ACHN (cell line): ENCODE measurements at regions not wholly inside any gene's neighbourhood (a gene's known extent, or its start where the extent isn't known, plus 50 kb on each side); places are given as distances from the start of the nearest gene placed in this dataset.

Experiments used
- DNase-seq: peaks from one replicate; pipeline ENCODE4 v3.0.0-alpha.2; 2015
- in situ Hi-C: cut with HindIII; loops from 2 replicates; pipeline ENCODE4 v1.10.0; 2017; ENCODE audit warnings: low sequenced_read_pairs, low pct_ligation_motif_present, low pct_unique_long_range_greater_than_20kb

DNA sequence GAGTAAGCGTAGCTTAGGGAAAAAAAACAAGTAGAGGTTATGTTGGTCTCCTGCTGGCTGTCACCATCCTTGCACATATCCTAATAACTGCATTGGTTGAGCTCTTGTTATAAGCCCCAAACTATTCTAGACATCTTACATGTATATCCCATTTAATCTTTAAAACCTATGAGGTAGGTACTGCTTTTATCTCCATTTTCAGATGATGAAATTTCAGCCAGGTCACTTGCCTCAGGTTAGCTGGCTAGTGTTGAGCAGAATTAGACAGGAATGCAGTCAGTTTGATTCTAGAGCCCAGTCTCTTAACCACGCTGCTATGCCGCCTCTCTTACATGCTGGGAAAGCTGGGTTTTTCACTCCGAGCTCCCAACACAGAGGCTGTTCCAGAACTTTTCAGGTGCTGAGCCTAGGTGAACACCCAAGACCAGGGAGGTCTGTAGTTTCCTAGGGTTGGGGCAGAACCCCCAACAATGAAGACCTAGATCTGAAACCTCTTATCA lies 269.9 kb upstream of the RGS6 start:
- in situ Hi-C loops: no loop called here
- no peak for DNase-seq

DNA sequence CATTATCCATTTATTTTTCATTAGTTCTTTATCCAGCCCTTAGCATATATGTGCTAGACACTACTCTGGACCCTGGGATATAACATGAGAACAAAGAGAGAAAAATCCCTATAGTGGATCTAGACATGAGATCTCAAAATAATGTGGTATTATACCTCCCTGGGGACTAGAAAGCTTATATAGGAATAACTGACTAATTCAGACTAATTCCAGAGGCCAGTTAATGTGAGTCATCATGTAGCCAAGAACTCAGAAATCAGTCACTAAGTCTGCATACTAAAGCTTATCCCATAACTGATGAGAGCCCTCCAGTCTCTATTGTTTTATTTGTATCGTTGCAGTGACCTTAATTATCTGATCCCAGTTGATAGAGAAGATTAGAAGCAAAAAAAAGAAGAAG lies 267.1 kb upstream of the RGS6 start:
- in situ Hi-C loops: no loop called here
- DNase-seq: peak; percentile 40

DNA sequence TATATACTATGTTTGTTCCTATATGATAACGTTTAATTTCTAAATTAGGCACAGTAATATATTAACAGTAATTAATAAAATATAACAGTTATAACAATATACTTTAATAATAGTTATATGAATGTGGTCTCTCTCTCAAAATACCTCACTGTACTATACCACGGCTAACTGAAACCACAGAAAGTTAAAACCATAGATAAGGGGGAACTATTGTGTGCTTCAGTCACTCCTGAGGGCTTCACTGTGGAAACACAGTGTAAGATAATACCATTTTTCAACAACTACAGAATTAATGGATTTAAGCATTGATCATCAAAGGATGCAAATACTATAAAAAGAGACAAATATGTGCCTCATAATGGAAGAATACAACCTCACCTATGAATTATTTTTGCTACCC lies 266.4 kb upstream of the RGS6 start:
- DNase-seq: no peak
- in situ Hi-C loops: no loop called here

DNA sequence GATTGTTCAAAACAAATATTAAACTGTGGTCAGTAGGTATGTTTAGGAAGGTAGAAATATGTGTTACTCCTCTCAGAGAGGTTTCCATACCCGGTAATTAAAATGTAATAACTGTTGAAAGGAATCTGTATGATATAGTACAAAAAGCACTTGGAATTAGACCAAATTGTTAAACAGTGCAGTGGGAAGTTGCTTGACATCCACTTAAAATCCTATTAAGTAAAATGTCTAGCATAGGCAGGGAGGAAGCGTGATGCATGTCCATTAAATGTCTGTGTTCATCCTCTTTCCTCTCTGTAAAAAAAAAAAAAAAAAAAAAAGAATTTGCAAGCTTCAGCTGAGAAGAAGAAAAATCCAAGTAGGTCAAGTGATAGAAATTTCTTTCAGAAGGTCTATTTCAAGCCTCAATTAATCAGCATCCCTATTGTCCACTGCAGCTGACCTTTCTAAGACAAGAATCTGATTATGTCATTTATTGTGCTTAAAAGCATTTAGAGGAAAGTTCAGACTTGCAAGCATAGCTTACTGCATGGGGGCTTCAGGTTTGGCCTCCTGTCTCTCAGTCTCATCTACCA lies 265.6 kb upstream of the RGS6 start:
- in situ Hi-C loops: no loop called here
- DNase-seq: no peak

DNA sequence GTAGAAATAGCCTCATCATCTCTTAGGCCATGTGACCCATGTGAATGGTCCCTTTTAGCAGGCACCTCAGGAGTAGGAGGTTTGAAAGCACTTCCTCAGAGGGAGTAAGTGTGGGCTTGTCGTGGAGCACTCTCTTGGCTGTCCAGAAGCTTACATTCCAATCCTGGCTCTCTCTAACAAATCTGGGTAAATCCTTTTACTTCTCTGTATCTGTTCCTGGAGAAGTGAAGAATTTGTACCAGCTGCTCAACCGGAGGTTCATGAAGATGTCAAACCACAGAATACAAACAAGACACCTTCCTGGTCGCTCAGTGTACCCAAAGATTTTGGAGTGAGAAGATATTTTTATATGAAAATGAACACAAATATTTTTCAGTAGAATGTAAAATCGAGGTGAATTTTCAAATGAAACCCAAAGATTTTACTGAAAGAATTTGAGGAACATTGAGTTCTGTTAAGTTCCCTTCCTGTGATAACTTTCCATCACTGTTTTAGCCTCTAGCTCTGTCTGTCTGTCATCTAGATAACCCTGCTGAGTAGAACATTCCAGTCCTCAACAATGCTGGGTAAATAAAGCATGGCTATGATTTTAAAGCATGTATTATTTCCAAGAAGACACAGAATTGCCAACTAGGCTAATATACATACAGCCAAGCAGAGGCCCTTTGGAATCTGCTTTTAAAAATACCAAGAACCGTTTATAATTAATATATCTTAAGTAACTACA lies 263.9 kb upstream of the RGS6 start:
- in situ Hi-C loops: no loop called here
- no peak for DNase-seq

DNA sequence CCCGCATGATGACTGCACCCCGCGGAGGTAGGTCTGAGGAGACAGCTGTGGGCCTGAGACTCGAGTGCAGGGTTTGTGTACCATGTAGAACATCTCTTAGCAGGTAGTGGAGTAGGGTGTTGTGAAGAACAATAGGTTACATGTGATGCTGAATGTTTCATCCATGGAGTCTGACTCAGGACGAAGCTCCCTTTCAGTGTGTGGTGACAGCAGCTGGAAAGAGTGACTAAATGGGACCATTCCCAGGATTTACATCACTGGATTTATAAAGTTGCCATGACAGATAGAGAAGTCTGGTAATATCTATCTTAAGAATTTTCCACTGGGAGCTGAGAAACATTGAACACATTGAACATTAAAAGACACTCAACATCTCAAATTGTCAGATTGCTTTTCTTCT lies 259.6 kb upstream of the RGS6 start:
- no peak for DNase-seq
- in situ Hi-C loops: no loop called here

DNA sequence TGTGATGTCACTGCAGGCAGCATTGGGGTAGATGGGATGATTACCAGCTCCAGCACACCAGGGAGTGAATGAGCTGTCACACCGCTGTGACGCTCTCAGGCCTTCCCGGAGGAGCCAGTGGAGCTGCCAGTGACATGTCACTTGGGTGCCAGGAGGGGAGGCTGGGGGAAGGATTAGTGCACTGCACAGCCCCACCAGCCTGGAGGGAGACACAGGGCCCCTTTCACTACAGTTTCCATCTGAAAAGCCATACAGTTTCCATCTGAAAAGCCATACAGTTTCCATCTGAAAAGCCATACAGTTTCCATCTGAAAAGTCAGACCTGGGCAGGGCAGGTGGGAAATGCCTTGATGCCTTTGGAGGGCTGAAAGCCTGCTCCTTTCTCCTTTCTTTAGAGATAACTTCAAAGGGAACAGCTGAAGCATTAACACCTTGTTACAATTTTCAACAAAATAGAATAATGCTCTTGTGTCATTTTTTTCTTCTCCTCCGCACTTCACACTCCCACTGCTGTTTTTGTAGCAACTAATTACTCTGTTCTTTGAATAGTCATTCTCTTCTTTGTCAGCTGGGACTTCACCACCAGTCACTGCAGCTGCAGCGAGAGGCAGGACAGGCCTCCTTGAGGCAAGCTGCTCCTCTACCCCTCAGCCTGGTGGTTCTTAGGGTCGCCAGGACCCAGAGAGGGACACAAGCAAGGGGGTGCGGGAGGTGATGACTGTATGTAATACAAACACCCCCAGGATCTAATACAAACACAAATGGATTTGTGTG lies 256.9 kb upstream of the RGS6 start:
- in situ Hi-C loops: no loop called here

DNA sequence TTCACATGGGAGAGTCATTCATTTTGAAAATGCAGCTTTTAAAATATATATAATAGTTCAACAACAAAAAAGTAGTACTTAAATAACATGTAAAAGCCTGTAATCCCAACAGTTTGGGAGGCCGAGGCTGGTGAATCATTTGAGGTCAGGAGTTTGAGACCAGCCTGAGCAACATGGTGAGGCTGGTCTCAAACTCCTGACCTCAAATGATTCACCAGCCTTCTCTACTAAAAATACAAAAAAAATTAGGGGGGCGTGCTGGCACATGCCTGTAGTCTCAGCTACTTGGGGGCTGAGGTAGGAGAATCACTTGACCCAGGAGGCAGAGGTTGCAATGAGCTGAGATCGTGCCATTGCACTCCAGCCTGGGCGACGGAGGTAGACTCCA lies 256.3 kb upstream of the RGS6 start:
- no peak for DNase-seq
- in situ Hi-C loops: no loop called here

More for the DNA sequence above, 256.9 kb upstream of the RGS6 start:
- DNase-seq: no peak

DNA sequence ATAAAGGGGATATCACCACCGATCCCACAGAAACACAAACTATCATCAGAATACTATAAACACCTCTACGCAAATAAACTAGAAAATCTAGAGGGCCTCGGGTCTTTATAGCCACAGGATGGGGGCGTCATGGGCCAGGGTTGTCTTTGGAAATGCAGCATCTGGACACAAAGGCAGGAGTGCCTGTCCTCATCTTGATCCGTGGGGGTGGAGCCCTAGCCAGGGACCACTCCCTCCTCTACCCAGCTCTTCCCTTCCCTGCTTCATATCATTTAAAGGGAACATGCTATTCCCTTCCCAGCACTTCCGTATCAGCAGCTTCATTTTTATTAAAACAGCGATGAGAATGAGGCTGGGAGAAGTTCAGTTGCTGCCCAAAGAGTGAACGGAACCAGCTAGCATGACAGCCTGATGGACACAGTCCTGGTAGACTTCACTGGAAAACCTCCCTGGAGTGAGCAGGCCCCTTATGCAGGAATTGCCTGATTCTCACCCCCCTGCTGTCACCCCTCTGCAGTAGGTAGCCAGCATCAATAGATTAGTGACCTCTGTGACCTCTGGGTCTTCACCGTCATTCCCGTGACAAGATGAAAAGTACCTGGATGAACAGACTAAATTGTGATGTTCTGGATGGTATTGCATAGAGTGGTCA lies 251.4 kb upstream of the RGS6 start:
- no peak for DNase-seq
- in situ Hi-C loops: no loop called here

DNA sequence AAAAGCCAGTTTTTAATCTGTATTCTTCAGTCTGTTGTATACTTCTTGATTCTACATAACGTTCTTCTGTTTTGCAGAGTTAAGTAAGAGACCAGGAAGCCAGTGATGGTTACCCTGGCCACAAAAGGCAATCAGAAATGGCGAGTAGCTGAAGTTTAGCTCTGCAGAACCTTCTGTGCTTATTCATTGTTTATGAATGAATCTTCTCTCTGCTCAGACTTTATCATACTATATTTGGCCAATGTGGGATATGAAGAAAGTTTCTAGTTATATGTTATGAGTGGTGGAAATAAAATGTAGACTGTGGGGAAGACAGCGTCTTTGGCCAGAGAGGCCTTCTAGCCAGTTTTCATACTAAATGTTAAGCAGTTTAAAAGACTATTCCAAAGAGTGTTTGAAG lies 249.9 kb upstream of the RGS6 start:
- in situ Hi-C loops: no loop called here
- no peak for DNase-seq

DNA sequence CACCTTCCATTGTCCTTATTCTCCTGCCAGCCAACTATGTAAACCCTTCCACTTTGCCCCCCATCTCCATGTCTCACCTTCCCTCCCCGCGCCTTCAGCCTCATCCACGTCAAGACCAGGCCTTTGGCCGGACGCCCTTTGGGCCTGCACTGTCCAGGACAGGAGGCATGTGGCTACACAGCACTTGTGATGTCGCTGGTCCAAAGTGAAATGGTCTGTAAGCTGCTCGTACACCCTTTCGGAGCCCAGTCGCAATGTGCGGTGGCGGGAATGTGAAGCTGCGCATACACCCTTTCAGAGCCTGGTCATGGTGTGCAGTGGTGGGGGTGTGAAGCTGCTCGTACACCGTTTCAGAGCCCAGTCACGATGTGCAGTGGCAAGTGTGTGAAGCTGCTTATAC lies 247.9 kb upstream of the RGS6 start:
- in situ Hi-C loops: no loop called here
- DNase-seq: no peak

DNA sequence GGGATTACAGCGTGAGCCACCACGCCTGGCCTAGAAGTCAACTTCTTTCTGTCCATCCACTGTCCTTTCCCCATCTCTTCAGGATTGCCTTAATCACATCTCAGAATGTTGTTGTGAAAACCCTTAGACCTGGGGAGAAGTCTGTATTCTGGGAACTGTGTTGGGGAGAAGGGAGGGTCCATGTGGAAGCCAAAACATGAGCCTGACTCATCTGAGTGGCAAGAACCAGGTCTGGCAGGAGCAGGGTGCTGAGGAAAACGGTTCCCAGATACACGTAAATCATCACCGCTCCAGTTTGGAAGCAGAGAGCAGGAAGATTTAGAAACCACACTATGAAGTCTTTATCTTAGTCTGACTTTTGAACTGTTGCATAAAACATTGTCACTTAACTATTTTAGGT lies 245.6 kb upstream of the RGS6 start:
- in situ Hi-C loops: no loop called here
- no peak for DNase-seq

DNA sequence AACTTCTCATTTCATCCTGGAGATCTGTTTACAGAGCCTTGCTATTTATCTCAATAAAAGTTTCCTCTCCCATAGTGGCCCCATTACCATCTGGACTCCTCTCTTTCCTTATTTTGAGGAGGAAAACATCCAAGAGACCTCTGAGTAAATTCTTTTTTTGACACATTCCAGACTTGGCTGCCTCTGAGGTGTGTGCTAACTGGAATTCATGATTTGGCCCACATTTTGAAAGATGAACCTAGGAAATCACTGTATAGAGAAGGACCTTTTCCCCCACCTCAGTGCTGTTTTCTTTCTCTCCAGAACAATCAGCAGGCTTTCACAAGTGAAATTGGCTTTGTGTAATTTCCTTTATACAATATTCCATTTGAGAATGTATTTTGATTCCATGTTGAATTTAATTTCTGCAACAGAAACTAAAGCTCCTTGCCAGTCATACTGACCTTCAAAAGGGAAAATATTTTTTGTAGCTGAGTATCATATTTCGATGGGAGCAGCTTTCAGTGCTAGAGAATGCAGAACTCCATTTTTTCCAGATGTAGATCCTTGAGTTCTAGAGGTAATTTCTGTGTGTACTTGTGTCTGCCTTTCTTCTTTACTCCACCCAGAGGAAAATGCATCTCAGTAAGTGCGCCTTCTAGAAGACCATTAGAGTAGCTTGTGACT lies 244.9 kb upstream of the RGS6 start:
- no peak for DNase-seq
- in situ Hi-C loops: no loop called here

DNA sequence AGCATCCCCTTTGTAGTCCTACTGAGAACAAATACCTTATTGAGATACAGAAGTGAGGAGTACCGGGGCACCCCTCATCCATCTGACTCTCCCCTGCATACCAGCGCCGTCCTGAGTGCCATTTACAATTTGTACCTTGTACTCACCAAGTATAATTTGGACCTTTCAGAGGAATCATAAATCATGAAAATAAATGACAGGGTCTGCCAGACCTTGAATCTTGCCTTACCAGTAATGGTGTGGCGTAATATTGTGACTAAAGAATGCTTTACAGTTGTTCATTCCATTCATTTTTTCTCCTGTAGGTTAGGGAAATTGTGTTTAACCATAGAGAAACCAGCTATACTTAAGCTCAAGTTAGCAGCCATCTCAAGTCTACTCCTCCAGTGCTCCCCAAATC lies 243.7 kb upstream of the RGS6 start:
- in situ Hi-C loops: no loop called here

DNA sequence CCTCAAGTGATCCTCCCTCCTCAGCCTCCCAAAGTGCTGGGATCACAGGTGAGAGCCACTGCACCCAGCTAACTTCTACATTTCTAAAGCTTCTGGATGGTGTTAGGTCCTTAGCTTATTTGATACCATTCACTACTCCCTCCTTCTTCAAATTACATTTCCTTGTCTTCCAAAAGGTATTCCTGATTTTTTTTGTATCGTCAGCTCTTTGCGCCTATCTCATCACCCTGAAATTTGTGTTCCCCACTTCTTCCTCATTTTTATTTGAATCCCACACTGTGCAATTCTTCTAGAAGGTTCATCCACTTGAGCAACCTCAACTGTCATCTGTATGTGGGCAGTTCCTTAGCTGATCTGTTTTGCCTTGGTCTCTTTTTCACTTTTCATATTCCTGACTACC lies 241.8 kb upstream of the RGS6 start:
- in situ Hi-C loops: no loop called here
- DNase-seq: no peak

More for the DNA sequence above, 243.7 kb upstream of the RGS6 start:
- no peak for DNase-seq

DNA sequence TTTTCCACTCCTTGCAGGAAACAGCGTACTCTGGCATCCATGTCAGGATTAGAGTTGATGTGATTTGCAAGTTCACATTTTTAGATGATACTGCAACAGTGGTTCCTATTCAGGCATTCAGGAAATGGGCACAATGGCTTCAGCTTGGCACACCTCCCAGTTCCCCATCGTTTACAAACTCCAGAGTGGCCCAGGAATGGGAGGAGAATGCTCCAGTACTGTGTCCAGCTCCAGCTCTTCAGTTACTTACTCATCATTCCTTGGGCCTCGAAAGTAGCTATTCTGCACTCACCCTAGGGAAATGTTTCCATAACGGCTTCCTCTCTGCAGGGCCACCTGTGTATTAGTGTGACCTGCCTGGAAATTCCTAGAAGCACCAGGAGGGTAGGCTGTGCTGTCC lies 239.7 kb upstream of the RGS6 start:
- DNase-seq: no peak
- in situ Hi-C loops: no loop called here

DNA sequence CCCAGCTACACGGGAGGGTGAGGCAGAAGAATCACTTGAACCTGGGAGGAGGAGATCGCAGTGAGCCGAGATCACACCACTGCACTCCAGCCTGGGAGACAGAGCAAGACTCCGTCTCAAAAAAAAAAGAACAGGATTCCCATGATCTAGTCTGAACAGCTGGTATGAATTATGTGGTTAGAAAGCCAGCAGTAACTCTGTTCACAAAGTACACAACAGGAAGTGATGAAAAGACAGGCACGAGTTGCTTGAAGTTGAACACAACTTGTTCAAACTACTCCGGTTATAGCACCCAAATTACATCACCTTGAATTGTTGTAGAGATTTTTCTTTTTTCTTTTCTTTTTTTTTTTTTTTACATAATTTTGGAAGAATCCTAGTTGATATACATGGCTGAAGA lies 238.8 kb upstream of the RGS6 start:
- in situ Hi-C loops: no loop called here
- DNase-seq: no peak

DNA sequence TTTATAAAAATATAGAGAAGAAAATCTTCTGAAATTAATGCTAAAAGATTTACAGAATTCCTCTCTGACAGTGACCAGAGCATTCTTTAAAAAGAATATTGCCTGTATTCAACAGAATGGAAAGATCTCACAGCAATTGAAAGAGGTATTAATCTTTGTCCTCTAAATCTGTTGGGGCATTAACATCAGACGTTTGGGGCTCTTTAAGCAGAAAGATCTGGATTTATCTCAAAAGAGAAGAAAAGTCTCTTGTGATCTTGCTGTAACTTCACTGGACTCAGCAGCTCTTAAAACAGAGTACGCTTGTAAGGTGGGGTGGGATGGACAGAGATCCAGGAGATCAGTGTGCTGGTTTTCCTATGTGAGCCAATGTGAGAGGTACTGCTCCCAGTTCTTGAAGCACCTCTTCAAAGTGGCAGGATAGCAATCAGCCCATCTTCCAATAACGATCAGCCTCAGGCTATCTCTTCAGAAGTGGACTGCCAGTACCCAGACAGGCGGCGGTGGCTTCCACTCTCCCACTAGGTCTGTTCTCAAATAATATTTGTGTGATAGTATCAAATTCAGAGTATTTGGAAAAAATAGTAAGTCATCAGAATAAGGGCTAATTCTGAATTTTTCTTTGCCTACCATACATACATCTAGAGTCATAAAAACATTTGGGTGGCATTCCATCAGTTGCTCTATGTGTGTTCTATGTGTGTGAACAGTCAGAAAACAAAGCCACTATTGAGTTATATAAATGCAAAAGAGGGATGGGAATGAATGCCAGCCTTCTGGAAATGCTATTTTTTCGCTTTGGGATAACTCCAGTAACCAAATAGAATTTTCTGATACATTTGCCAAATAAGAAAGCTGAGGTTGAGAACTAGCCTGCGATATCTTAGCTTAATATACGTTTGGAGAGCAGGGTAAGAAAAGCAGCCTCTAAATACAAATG lies 237.4 kb upstream of the RGS6 start:
- DNase-seq: no peak
- in situ Hi-C loops: no loop called here
